22Rv1 (cell line): ENCODE measurements at regions not wholly inside any gene's neighbourhood (a gene's known extent, or its start where the extent isn't known, plus 50 kb on each side); places are given as distances from the start of the nearest gene placed in this dataset.

Experiments used
- H3K27ac ChIP-seq: fragments of 450-650 bp; 2 replicates; pipeline ENCODE4 v1.5.1; 2017
- CTCF ChIP-seq: fragments of 450-650 bp; IDR thresholded peaks from 2 replicates; pipeline ENCODE4 v1.5.1; 2017; ENCODE audit warnings: mild to moderate bottlenecking
- ZFX ChIP-seq: fragments of 450-650 bp; IDR thresholded peaks from 2 replicates; pipeline ENCODE4 v1.6.1; 2017; ENCODE audit warnings: antibody characterized with exemption, borderline replicate concordance

GRCh38 chr6:97674802-97675201 lies 391.8 kb upstream of the MMS22L start:
- no peak overlapping the region for H3K27ac ChIP-seq
- TF ChIP-seq ZFX = no peak
- no peak for TF ChIP-seq CTCF

GRCh38 chr6:97677626-97678025 lies 394.6 kb upstream of the MMS22L start:
- TF ChIP-seq ZFX (no peak), CTCF (no peak)
- no peak overlapping the region for H3K27ac ChIP-seq

- H3K27ac ChIP-seq = no peak overlapping the region
- TF ChIP-seq CTCF (no peak), ZFX (no peak)
These were observed 404.9 kb upstream of the MMS22L start for GRCh38 chr6:97687916-97688315.

- no peak overlapping the region for H3K27ac ChIP-seq
- TF ChIP-seq ZFX (no peak), CTCF (no peak)
These were observed 406.2 kb upstream of the MMS22L start for GRCh38 chr6:97689078-97689754.

GRCh38 chr6:97697456-97697855 lies 414.4 kb upstream of the MMS22L start:
- TF ChIP-seq CTCF (no peak), ZFX (no peak)
- H3K27ac ChIP-seq = no peak overlapping the region

- H3K27ac ChIP-seq = no peak overlapping the region
- no peak for TF ChIP-seq ZFX
- TF ChIP-seq CTCF = no peak
These were observed 418.8 kb upstream of the MMS22L start for GRCh38 chr6:97701801-97702200.

GRCh38 chr6:97702248-97702647 lies 419.2 kb upstream of the MMS22L start:
- no peak for TF ChIP-seq CTCF
- TF ChIP-seq ZFX = no peak
- no peak overlapping the region for H3K27ac ChIP-seq
